ENCODE measurements at regions not wholly inside any gene's neighbourhood (a gene's known extent, or its start where the extent isn't known, plus 50 kb on each side); places are given as distances from the start of the nearest gene placed in this dataset.

DNA sequence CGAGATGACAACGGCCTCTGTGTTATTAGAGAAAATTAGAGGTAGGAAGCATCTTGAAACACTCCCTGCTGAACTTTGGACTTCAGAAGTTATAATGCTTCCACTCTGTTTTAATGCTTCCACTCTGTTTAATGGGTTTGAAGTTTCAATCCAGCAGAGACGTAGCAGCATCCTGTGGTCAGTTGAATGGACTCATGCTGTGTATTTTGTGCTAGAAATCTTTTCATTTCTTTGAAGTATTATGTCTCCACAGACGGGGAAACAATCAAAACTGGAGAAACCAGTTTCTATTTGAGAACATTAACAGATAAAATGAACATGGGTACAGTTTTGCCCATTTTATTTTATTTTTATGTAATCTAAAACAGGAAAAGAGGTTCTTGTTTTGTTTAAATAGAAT is 1736.2 kb downstream of the SLITRK5 start:
- no peak for TF ChIP-seq POLR2A (IDR thresholded peaks at IDR 0.05)
- TF ChIP-seq, protein P1, sequence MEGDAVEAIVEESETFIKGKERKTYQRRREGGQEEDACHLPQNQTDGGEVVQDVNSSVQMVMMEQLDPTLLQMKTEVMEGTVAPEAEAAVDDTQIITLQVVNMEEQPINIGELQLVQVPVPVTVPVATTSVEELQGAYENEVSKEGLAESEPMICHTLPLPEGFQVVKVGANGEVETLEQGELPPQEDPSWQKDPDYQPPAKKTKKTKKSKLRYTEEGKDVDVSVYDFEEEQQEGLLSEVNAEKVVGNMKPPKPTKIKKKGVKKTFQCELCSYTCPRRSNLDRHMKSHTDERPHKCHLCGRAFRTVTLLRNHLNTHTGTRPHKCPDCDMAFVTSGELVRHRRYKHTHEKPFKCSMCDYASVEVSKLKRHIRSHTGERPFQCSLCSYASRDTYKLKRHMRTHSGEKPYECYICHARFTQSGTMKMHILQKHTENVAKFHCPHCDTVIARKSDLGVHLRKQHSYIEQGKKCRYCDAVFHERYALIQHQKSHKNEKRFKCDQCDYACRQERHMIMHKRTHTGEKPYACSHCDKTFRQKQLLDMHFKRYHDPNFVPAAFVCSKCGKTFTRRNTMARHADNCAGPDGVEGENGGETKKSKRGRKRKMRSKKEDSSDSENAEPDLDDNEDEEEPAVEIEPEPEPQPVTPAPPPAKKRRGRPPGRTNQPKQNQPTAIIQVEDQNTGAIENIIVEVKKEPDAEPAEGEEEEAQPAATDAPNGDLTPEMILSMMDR (IDR thresholded peaks at IDR 0.05): no peak
- no peak for TF ChIP-seq POLR2AphosphoS5 (IDR thresholded peaks at IDR 0.05)
